K562 (cell line): ENCODE measurements at regions not wholly inside any gene's neighbourhood (a gene's known extent, or its start where the extent isn't known, plus 50 kb on each side); places are given as distances from the start of the nearest gene placed in this dataset.

ENCODE experiments used
- ATAC-seq: fragments of 200-7000 bp; cut with Tn5 transposase; 3 replicates; pipeline ENCODE4 v1.9.1; 2020; ENCODE audit warnings: moderate library complexity
- BruUV-seq: library from RNA; stranded (reverse); fragments of 400-500 nt; replicated peaks from 2 replicates; lab custom pipeline; 2021; lab: Mats Ljungman, UMichigan
- CTCF ChIA-PET: fragments of 300-600 bp; formaldehyde crosslinking; extraction: SDS; loops from one replicate; lab custom pipeline; 2021; ENCODE audit warnings: low intra/inter-chr PET ratio; lab: Yijun Ruan, JAX
- POLR2A ChIA-PET: fragments of 300-600, 350-650 bp; sonication (Branson Sonifier 250); formaldehyde crosslinking; extraction: SDS; loops from one replicate; lab custom pipeline; 2021; ENCODE audit warnings: antibody characterized with exemption, inconsistent platforms; lab: Yijun Ruan, JAX
- DNase-seq, 4 experiments: peaks; one replicate each; pipeline versions ENCODE4 v3.0.0 to v3.0.0-alpha.2; 2011 to 2018; ENCODE audit warnings: low spot score in 3 of 4, mixed read lengths in 3 of 4; ENCODE audit errors: extremely low read depth in 1 of 4
- FAIRE-seq: peaks from 2 replicates; lab custom pipeline; 2011; peaks lifted over from hg19 to GRCh38; lab: Jason Lieb, UNC
- H2AFZ ChIP-seq: 2 replicates; pipeline ENCODE4 v1.6.0; 2011; ENCODE audit warnings: low read depth, low read length, control low read depth, inconsistent platforms
- H3K27ac ChIP-seq: fragments of 200-600 bp; 3 replicates; pipeline ENCODE4 v1.8.0; 2011; ENCODE audit warnings: low read depth, mild to moderate bottlenecking, control low read depth, inconsistent platforms, low read length, moderate library complexity, mixed read lengths; ENCODE audit errors: extremely low read depth
- H3K27me3 ChIP-seq, 2 experiments: fragments of 300-600 bp in 1 of 2; 2 replicates in 1 of 2; 3 replicates in 1 of 2; pipeline versions ENCODE4 v1.6.0 to v1.8.0; 2011; ENCODE audit warnings: inconsistent platforms in 2 of 2, low read length in 2 of 2, mild to moderate bottlenecking in 1 of 2, mixed read lengths in 1 of 2, moderate library complexity in 1 of 2; ENCODE audit not compliant: control insufficient read depth in 2 of 2, insufficient read depth in 2 of 2
- H3K36me3 ChIP-seq: fragments of 300-600 bp; 3 replicates; pipeline ENCODE4 v1.8.0; 2011; ENCODE audit warnings: mild to moderate bottlenecking, low read length, inconsistent platforms; ENCODE audit not compliant: control insufficient read depth, insufficient read depth
- H3K4me1 ChIP-seq, 2 experiments: fragments of 200-600 bp in 1 of 2; replicated peaks in 1 of 2; 2 replicates in 1 of 2; 3 replicates in 1 of 2; pipeline versions ENCODE4 v1.5.1 to v1.8.0; 2011; ENCODE audit warnings: inconsistent platforms in 2 of 2, low read length in 2 of 2, mild to moderate bottlenecking in 1 of 2, mixed read lengths in 1 of 2, moderate library complexity in 1 of 2; ENCODE audit not compliant: control insufficient read depth in 2 of 2, insufficient read depth in 2 of 2
- H3K4me2 ChIP-seq: 2 replicates; pipeline ENCODE4 v1.6.1; 2011; ENCODE audit warnings: low read length, control low read depth, inconsistent platforms, mixed read lengths; ENCODE audit not compliant: insufficient read depth
- H3K4me3 ChIP-seq: fragments of 200-600 bp; sonication (generic), shearing (Covaris generic); 2 replicates; pipeline ENCODE4 v1.5.1; 2016; ENCODE audit warnings: control low read depth, inconsistent platforms
- H3K79me2 ChIP-seq: fragments of 200-600 bp; 3 replicates; pipeline ENCODE4 v1.8.0; 2011; ENCODE audit warnings: low read length, inconsistent platforms; ENCODE audit not compliant: control insufficient read depth, insufficient read depth
- H3K9ac ChIP-seq, 2 experiments: 2 replicates each; pipeline versions ENCODE4 v1.6.0 to v1.6.1; 2011; ENCODE audit warnings: low read depth in 2 of 2, low read length in 2 of 2, control low read depth in 1 of 2, inconsistent platforms in 1 of 2, mild to moderate bottlenecking in 1 of 2, mixed read lengths in 1 of 2; ENCODE audit not compliant: insufficient read depth in 1 of 2
- H3K9me1 ChIP-seq: one replicate; pipeline ENCODE4 v1.6.0; 2011; ENCODE audit warnings: inconsistent platforms, mild to moderate bottlenecking, low read length, moderate library complexity; ENCODE audit not compliant: control insufficient read depth, insufficient read depth
- H3K9me3 ChIP-seq: replicated peaks from 2 replicates; pipeline ENCODE4 v1.5.1; 2011; ENCODE audit warnings: low read depth, low read length, inconsistent platforms; ENCODE audit not compliant: control insufficient read depth, insufficient read depth
- H4K20me1 ChIP-seq: replicated peaks from 2 replicates; pipeline ENCODE4 v1.6.1; 2011; ENCODE audit warnings: low read length, inconsistent platforms, mixed read lengths; ENCODE audit not compliant: control insufficient read depth, insufficient read depth
- C11orf30 ChIP-seq: fragments of 450-650 bp; IDR thresholded peaks from 2 replicates; pipeline ENCODE4 v1.6.1; 2016; ENCODE audit warnings: low read depth, mild to moderate bottlenecking
- CC2D1A ChIP-seq: fragments of 450-650 bp; IDR thresholded peaks from 2 replicates; pipeline ENCODE4 v1.6.1; 2017; ENCODE audit warnings: mild to moderate bottlenecking
- CGGBP1 ChIP-seq: fragments of 250-450 bp; sonication (Bioruptor Pico); IDR thresholded peaks from 2 replicates; pipeline ENCODE4 v1.9.0; 2021; ENCODE audit warnings: mild to moderate bottlenecking
- ELF4 ChIP-seq: fragments of 450-650 bp; formaldehyde crosslinking; IDR thresholded peaks from 2 replicates; pipeline ENCODE4 v1.4.0; 2022; ENCODE audit warnings: missing genetic modification characterization
- FOXJ2 ChIP-seq: fragments of 200-800 bp; sonication (Bioruptor generic); IDR thresholded peaks from 2 replicates; pipeline ENCODE4 v1.6.1; 2016; ENCODE audit warnings: missing genetic modification characterization, missing compliant biosample characterization
- KLF10 ChIP-seq: fragments of 250-450 bp; sonication (Bioruptor Pico); IDR thresholded peaks from 2 replicates; pipeline ENCODE4 v1.6.1; 2021; ENCODE audit warnings: matching md5 sums
- PCBP2 ChIP-seq: fragments of 200-400 bp; formaldehyde crosslinking; IDR thresholded peaks from 2 replicates; pipeline ENCODE4 v1.6.1; 2018; ENCODE audit warnings: low read length, low read depth, mild to moderate bottlenecking, moderate library complexity; ENCODE audit not compliant: poor library complexity, severe bottlenecking
- POLR2H ChIP-seq: IDR thresholded peaks from 2 replicates; pipeline ENCODE4 v1.6.1; 2016; ENCODE audit warnings: missing genetic modification characterization, low read depth, mild to moderate bottlenecking, control low read depth, missing compliant biosample characterization, moderate library complexity
- SNAPC5 ChIP-seq: fragments of 250-450 bp; sonication (Bioruptor Pico); IDR thresholded peaks from 2 replicates; pipeline ENCODE4 v1.8.0; 2021; ENCODE audit warnings: moderate library complexity, mild to moderate bottlenecking, inconsistent platforms
- SRF ChIP-seq, 2 experiments: fragments of 250-450, 450-650 bp in 1 of 2; sonication (Bioruptor Pico) in 1 of 2; sonication (generic) in 1 of 2; formaldehyde crosslinking; IDR thresholded peaks; 2 replicates each; pipeline versions ENCODE4 v1.5.0 to v1.5.1; 2020 to 2022; ENCODE audit warnings: mild to moderate bottlenecking in 1 of 2, missing genetic modification reagents in 1 of 2
- SRSF9 ChIP-seq: fragments of 200-400 bp; formaldehyde crosslinking; IDR thresholded peaks from 2 replicates; pipeline ENCODE4 v1.6.1; 2017; ENCODE audit warnings: low read depth, low read length, borderline replicate concordance
- TFE3 ChIP-seq: fragments of 450-650 bp; formaldehyde crosslinking; IDR thresholded peaks from 2 replicates; pipeline ENCODE4 v1.4.0; 2020; ENCODE audit warnings: mild to moderate bottlenecking, mixed read lengths
- TOE1 ChIP-seq, 2 experiments: fragments of 450-650 bp in 1 of 2; sonication (generic) in 1 of 2; formaldehyde crosslinking in 1 of 2; IDR thresholded peaks; 2 replicates each; pipeline versions ENCODE4 v1.7.1 to v1.8.0; 2016 to 2022; ENCODE audit warnings: borderline replicate concordance in 2 of 2, mild to moderate bottlenecking in 2 of 2, antibody characterized with exemption in 1 of 2, inconsistent platforms in 1 of 2, low read depth in 1 of 2, missing genetic modification reagents in 1 of 2, moderate library complexity in 1 of 2
- ZNF212 ChIP-seq: fragments of 450-650 bp; formaldehyde crosslinking; IDR thresholded peaks from 2 replicates; pipeline ENCODE4 v1.4.0; 2020; ENCODE audit warnings: mild to moderate bottlenecking
- ZNF518B ChIP-seq: fragments of 250-450 bp; sonication (Bioruptor Pico); IDR thresholded peaks from 2 replicates; pipeline ENCODE4 v1.5.0; 2021; ENCODE audit warnings: mild to moderate bottlenecking, moderate library complexity
- WGBS: fragments of 100-300 bp; shearing (Covaris generic); methylation state at CpG from one replicate; pipeline ENCODE4 v1.1.6; 2016; ENCODE audit warnings: low coverage, mixed read lengths; ENCODE audit not compliant: insufficient coverage; ENCODE audit errors: missing lambda C conversion rate; 5-methylcytosine and 5-hydroxymethylcytosine counted together
- in situ Hi-C: fragments of 300-500 bp; cut with MboI; formaldehyde crosslinking; loops from 4 replicates; pipeline ENCODE4 v1.15.0; 2018; ENCODE audit warnings: inconsistent platforms, mixed read lengths
- intact Hi-C: fragments of 100-400 bp; cut with micrococcal nuclease; formaldehyde crosslinking; loops from 2 replicates; pipeline ENCODE4 v1.14.2; 2022

GRCh38 chr5:53418826-53419658, 61.4 kb upstream of the FST start (continued):
- TF ChIP-seq TFE3 (CRISPR knock-in tag) (no peak), PCBP2 (no peak), SRSF9 (no peak), CC2D1A (no peak), ELF4 (no peak)

- WGBS, result 6% methylated on average over 3 of the region's 3 CpGs
- Histone ChIP-seq H3K4me3 (no peak overlapping the region), H3K9ac (no peak overlapping the region), H3K36me3 (no peaks in the 10 kb centered on the region), H3K79me2 (no peaks in the 10 kb centered on the region), H3K27ac (no peak overlapping the region), H3K9me3 (no peaks in the 10 kb centered on the region), H3K27me3 (peaks cover 0 to 2% of the 10 kb centered on the region in 2 experiments; a peak in 2 of 5 replicates), H3K4me2 (no peak overlapping the region), H4K20me1 (no peaks in the 10 kb centered on the region), H2AFZ (no peak overlapping the region), H3K4me1 (peaks cover 0 to 14% of the 10 kb centered on the region in 2 experiments; a peak in 2 of 5 replicates), H3K9me1 (no peaks in the 10 kb centered on the region)
- in situ Hi-C loops, result no loop called here
- ATAC-seq (no peak), DNase-seq (no peak), FAIRE-seq (no peak)
- ChIA-PET CTCF (interaction anchor here (0.5 kb wide), 1 partner anchor 160 kb away, joined by 3 read pairs; no protein-coding TSS in a partner anchor), POLR2A (interaction anchor here (1.2 kb wide), 1 partner anchor 11 kb away, joined by 3 read pairs; no protein-coding TSS in a partner anchor)
- no TSS peak for BruUV-seq
- intact Hi-C loops, result loop anchor here (10.0 kb wide), 1 partner anchor 158 kb away; no protein-coding TSS in a partner anchor
- no peak for TF ChIP-seq C11orf30
- TF ChIP-seq FOXJ2 (tag), result no peak
- TF ChIP-seq POLR2H (tag), result no peak
- TF ChIP-seq TOE1 (IDR thresholded peaks at IDR 0.05; ENCODE audit: borderline replicate concordance), result no peak
- no peak for TF ChIP-seq TOE1 (CRISPR knock-in tag; IDR thresholded peaks at IDR 0.05; ENCODE audit: borderline replicate concordance, low read depth)
- no peak for TF ChIP-seq SRF (CRISPR knock-in tag; IDR thresholded peaks at IDR 0.05)
- TF ChIP-seq SNAPC5 (CRISPR knock-in tag), result no peak
- TF ChIP-seq KLF10 (CRISPR knock-in tag), result no peak
- no peak for TF ChIP-seq CGGBP1 (CRISPR knock-in tag)
- TF ChIP-seq ZNF518B (CRISPR knock-in tag), result no peak
- no peak for TF ChIP-seq ZNF212
These were observed 57.9 kb upstream of the FST start for GRCh38 chr5:53422539-53422938.
